ENCODE measurements at regions not wholly inside any gene's neighbourhood (a gene's known extent, or its start where the extent isn't known, plus 50 kb on each side); places are given as distances from the start of the nearest gene placed in this dataset.

DNA sequence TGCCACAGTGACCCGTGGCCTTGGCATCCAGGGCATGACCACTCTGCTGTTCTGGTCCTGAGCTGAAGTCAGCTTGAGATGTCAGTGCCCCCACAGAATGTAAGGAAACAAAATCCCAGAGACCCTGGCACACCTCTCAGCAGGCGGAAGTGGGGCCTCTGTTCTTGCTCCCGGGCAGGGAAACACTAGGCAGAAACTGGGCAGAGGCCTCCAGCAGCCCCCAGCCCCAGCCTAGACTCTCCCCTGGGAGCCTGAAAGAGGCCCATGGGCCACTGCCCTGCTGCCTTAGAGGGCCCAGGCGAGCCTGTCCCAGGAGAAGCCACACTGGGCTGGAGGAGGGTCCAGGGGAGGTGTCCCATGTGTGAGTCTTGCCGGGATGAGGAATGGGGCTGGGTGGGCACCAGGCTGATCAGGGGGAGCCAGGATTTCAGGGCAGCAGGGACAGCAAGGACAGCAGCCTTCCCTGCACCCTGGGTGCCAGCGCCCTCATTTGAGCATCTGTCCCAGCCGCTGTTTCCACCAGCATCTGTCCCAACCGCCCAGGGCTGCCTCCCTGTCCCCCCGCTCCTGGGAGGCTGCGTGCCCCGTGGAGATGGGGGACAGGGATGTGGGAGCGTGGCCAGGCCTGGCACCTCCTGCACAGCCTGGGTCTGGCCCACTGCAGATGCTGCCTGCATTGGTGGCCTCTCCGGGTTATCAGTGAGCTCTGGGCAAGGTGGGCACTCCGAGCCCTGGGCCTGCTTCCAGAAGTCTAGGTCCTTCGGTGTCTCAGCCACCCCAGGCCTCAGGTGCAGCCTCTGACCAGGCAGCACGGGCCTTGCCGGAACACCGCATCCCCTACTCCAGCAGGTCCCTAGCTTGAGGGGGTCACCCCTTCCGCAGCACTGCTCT is 1072.4 kb downstream of the BRD1 start:
- peak; percentile 7 for DNase-seq

DNA sequence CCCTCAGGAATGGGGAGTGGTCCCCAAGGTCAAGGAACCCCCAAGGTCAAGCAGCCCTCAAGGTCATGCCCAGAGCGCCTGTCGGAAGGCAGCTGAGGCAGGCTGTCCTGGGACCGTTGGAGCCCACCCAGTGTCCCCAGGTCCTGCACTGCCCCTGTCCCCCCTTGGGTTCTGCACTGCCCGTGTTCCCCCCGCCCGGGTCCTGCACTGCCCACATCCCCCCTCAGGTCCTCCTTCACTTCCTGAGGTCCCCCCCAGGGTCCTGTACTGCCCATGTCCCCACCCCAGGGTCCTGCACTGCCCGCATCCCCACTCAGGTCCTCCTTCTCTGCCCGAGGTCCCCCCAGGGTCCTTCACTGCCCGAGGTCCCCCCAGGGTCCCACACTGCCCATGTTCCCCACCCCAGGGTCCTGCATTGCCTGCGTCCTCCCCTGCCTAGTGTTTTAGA is 1073.0 kb downstream of the BRD1 start:
- no peak for DNase-seq

GRCh38 chr22:48753752-48754517 is 1073.7 kb downstream of the BRD1 start:
- DNase-seq, result no peak

- DNase-seq, result no peak
Observed at GRCh38 chr22:48753381-48753730, 1074.3 kb downstream of the BRD1 start.

- DNase-seq, result no peak
Observed at GRCh38 chr22:48752451-48753380, 1075.0 kb downstream of the BRD1 start.

DNA sequence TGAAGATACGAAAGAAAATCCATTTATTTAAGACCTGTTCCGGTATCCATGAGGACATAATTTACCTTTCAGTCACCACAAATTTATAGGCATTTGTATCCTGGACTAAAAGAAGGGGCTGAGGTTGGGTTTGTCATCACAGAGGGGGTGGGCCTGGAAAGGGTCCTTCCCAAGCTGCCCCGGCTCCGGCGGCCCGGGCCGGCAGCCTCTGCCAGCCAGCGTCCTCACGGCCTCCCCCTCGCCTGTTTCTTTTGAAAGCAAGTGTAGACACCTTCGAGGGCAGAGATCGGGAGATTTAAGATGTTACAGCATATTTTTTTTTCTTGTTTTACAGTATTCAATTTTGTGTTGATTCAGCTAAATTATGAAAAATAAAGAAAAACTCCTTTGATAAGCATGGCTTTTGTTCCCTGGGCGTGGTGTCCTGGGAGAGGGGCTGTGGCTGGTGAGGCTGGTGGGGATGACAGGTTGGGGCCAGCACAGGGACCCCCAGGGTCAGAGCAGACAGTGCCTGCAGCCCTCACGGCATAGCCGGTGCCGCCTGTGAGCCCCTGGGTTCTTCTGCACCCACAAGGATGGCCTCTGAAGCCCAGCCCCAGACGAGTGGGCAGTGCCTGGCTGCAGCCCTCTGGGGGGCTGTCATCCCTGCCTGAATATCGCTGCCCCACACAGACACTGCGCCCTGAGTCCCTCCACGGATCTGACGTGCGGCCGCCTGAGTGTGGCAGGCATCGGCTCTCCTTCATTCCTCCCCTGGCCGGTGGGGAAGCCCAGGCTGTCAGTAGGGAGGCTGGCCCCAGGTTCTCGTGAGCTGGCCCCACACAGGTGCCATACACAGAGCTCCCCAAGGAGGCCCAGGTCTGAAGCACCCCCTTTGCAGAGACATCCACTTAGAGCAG is 1075.9 kb downstream of the BRD1 start:
- DNase-seq, result no peak

DNA sequence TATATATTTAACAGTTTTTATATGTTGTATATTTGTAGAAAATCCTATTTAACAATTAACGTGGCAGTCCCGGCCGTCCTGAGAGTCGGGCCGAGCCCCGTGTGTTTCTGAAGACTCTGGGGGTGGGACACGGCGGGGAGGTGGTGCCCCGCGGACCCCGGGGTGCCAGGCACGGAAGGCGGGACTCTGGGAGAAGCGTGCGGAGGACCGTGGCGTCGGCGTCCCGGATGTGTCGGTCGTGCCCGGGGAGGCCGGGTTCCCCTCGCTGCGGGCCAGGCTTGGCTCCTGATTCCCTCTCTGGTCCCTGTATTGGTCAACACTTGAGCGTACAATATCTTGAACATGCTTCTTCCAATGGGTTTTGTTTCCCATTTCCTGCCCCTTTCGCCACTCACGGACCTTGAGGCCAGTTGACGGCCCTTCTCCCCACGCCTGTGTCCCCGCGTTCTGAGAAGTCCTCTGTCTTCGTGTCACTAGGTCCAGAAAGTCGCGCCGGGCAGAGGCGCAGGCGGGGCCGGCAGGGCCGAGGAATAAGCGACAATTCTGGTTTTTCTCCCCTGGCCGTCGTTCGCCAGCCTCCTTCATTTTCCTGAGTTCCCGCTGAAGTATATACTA is 1076.7 kb downstream of the BRD1 start:
- DNase-seq, result no peak

DNA sequence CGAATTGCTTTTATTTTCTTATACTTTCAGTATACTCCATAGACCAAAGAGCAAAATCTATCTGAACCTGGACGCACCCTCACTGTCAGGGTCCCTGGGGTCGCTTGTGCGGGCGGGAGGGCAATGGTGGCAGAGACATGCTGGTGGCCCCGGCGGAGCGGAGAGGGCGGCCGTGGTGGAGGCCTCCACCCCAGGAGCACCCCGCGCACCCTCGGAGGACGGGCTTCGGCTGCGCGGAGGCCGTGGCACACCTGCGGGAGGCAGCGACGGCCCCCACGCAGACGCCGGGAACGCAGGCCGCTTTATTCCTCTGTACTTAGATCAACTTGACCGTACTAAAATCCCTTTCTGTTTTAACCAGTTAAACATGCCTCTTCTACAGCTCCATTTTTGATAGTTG is 1077.4 kb downstream of the BRD1 start:
- DNase-seq, result no peak

DNA sequence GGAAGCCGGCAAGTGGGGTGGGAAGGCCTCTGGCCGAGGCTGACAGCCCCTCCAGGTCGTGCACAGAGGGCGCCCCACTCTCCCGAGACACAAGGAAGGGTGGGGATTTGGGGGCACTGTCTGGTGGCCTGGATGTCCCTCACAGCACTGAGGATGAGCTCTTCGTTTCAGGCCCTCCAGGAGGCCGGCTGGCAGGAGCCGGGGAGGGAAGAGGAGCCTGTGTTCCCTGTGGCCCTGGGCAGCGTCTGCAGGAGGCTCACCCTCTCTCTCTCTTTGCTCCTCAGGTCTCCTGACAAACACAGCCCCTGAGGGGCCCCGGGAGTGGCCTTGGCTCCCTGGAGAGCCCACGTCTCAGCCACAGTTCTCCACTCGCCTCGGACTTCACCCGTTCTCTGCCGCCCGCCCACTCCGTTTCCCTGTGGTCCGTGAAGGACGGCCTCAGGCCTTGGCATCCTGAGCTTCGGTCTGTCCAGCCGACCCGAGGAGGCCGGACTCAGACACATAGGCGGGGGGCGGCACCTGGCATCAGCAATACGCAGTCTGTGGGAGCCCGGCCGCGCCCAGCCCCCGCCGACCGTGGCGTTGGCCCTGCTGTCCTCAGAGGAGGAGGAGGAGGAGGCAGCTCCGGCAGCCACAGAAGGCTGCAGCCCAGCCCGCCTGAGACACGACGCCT is 1078.0 kb downstream of the BRD1 start:
- no peak for DNase-seq

DNA sequence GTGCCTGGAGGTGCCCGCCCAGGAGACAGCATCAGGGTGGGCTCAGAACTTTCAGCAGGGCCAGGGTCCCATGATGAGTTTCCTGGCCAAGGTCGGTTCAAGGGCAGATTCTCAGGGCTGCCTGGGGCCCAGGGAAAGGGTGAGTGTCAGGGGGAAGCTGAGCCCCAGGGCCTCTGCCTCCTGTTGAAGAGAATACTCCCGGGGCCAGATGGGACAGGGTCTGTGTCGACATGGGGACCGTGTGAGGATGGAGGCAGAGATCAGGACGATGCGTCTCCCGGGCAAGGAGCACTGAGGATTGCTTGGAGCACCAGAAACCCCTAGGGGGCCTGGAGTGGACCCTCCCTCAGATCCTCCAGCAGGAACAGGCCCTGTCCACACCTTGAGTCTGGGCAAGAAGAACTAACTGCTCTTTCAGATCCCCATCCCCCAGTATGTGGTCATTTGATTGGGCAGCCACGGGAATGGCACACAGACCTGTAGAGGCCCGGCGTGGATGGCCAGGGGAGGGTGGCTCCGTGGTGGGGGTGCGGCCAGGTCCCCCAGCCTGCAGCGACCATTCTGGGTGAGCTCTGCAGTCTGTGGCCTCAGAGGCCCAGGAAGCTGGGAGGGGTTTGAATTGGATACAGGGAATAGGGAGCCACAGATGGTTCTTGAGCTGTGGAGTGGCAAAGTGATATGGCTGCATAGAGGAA is 1078.7 kb downstream of the BRD1 start:
- no peak for DNase-seq

DNA sequence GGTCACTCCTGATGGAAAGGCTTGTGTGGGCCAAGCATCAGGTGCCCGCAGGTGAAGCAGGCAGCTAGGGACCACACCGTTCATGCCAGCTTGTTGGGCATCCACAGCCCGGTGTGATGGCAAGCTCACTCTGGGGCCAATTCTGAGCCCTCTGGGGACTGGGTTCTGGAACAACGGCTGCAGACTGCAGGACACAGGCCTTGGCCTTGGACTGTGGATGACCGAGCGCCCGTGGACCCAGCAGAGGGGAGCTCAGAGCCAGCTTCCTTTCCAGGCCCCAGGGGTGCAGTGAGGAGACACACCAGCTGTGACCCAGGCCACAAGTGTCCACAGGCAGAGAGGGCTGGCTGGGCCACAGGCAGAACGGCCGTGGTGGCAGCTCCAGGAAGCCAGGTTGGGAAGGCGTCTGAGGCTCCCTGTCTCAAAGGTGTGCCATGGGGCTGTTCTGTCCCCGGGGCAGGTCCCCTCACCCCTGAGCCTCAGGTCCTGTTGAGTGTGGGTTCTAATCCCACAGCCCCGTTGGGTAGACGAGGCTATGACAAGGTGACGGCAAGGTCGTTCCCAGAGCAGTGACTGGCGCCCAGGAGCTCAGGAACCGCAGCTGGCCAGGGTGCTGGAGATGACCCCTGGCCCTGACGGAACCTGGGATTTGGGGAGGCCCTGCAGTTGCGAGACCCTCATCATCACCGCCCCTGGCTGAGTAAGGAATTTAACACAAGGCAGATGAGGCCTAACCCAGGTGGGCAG is 1079.4 kb downstream of the BRD1 start:
- peak; percentile 5 for DNase-seq

DNA sequence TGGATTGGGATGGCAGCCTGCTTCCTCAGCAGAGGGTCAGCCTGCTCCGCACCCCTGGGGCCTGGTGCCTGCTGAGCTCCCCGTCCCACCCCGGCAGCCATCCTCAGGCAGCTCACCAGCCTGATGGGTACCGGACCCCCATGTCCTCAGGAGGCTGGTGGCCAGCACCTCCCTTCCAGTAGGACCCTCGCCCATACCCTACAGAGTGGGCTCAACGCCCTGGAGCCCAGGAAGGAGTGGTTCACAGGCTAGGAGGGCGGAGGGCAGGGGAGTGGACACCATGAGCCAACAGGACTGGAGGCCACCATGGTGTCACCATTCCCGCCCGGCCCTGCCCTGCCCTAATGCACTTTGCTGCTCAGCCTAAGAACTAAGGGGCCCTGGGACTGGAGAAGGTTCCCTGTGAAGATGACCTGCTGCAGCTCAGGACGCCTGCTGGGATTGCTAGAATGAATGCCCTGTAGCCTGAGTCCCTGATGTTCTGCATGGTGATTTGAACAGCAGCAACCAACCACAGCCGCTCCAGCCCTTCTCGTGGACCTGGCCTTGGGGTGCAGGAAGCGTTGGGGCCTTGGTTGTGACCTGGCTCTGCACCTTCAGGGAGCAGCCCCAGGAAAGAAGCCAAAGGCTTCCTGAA is 1080.8 kb downstream of the BRD1 start:
- DNase-seq, result peak; percentile 3

DNA sequence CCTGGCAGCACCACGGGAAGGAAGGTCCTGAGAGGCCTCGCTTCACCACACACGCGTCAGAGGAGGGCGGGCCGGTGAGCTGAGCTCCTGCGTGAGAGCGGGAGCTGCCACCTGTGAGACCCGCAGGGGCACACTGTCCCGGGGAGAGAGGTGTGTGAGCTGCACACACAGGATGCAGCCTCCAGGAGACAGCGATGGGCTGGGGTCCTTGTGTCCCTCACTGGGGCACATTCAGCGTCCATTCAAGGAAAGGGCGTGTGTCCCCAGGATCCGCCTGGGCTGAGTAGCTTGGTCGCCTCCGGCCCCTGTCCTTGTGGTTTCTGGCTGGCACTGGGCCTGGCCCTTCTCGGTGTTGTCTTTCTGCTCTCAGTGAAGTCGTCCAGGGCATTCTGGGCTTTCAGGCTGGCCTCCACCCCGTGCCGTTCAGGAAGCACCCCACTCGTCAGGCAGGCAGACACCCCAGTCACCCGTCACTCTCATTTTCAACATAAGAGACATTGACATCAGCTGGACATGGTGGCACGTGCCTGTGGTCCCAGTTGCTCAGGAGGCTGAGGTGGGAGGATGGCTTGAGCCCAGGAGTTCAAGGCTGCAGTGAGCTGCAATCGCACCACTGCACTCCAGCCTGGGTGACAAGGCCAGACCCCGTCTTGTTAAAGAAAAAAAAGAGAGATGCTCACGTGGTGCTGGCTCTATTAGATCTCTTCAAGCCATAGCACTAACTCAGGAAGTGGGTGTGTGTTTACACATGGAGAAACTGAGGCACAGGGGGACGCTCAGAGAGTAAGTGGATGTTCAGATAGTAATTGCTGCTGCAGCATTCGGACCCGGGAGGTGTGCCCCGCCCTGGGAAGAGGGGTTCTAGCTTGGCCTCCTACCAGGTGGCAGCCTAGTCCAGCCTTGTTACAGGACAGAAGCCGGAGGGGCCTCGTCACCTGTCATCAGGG is 1081.6 kb downstream of the BRD1 start:
- DNase-seq, result peak; percentile 6

DNA sequence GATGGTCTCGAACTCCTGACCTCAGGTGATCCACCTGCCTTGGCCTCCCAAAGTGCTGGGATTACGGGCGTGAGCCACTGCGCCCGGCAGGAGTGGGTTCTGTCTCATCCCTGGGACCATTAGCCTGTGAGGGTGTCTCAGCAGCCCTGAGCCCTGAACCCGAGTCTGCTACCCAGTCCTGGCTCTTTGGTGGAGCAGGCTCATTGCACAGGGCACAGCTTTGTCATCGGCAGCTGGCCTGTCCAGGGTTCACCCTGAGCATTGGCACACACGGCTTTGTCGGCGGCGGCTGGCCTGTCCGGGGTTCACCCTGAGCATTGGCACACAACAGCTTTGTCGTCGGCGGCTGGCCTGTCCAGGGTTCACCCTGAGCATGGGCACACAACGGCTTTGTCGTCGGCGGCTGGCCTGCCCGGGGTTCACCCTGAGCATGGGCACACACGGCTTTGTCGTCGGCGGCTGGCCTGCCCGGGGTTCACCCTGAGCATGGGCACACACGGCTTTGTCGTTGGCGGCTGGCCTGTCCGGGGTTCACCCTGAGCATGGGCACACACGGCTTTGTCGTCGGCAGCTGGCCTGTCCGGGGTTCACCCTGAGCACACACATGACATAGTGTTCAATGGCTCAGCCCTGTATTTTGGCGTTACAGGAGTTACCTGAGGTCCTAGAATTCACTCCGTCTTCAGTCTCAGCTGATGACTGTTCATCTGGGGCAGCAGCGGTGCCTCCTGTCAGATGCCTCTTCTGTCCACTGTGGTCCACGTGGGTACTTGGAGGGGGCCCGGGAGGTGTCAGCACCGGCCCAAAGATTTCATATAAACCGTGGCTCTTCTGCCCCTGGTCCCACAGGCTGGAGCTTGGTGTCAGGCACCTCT is 1082.5 kb downstream of the BRD1 start:
- no peak for DNase-seq

DNA sequence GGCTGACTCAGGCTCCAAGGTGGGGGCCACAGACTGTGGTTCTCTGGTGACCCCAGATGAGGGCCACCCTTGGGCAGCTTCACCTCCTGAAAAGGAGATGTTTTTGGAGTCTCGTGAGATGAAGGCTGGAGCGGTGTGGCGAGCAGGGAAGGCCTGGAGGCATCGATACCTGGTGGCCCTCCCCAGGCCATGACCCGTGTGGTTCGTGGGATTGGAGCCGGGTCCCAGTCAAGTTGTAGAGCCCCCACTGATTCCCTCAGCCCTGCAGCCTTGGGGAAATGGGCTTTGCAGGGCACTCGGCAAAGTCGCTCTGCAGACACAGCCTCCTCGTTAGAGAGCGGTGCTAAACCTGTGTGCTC is 1083.4 kb downstream of the BRD1 start:
- DNase-seq, result no peak

DNA sequence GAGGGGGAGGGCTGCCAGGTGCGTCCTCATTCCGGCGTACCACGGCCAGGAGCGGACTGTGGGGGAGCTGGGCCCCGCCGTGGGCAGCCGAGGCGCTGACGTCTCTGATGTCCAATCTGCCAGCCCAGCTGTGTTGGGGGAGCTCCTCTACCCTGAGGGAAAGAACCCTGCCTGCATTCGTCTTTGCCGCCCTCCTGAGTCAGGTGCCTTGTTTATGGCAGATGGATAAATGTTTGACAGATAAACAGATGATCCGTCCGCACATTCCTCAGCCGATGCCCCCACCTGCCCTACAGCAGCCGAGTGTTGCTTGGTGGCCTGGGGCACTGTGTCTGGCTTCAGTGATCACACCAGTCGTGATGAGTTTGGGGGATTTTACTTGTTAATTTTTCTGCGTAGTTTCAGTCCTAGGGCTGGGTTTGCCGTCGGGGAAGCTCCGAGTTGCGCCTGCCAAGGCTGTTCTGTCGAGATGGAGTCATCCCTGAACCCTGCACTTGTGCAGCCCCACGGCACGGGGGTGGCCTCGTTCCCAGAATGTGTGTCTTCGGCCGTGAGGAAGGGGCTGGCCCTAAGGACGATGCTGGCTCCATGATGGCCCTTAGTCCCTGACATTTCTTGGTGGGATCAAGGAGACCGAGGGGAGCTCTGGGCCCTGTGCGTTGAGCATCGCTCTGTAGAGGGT is 1083.9 kb downstream of the BRD1 start:
- DNase-seq, result peak; percentile 1

Measured in activated CD4-positive, alpha-beta T cell treated with anti-CD3 and anti-CD28 coated beads for 1 hour (primary cell).